HG02798 (cell line): ENCODE measurements at regions not wholly inside any gene's neighbourhood (a gene's known extent, or its start where the extent isn't known, plus 50 kb on each side); places are given as distances from the start of the nearest gene placed in this dataset.
"Not testable (repeated sequence)": the region's sequence is repeated elsewhere in the genome, so short reads cannot be mapped to it uniquely, and the experiment has no call there.

Experiments used
- ATAC-seq: cut with Tn5 transposase; IDR thresholded peaks from one replicate; pipeline ENCODE4 v1.9.1; 2021; ENCODE audit warnings: mild to moderate bottlenecking; ENCODE audit not compliant: unreplicated experiment, poor library complexity

- ATAC-seq: not testable (repeated sequence)
Observed at GRCh38 chr15:22196423-22196822, 116.1 kb downstream of the OR4M2 start.

- not testable (repeated sequence) for ATAC-seq
Observed at GRCh38 chr15:22200417-22200816, 120.1 kb downstream of the OR4M2 start.

- not testable (repeated sequence) for ATAC-seq
Observed at GRCh38 chr15:22201993-22202659, 121.8 kb downstream of the OR4M2 start.

GRCh38 chr15:22203208-22203607 lies 122.9 kb downstream of the OR4M2 start:
- not testable (repeated sequence) for ATAC-seq

- not testable (repeated sequence) for ATAC-seq
Observed at GRCh38 chr15:22209086-22209485, 128.8 kb downstream of the OR4M2 start.

- not testable (repeated sequence) for ATAC-seq
Observed at GRCh38 chr15:22222596-22222995, 142.3 kb downstream of the OR4M2 start.

- ATAC-seq: no peak
Observed at GRCh38 chr15:22224241-22224671, 143.9 kb downstream of the OR4M2 start.

GRCh38 chr15:22224961-22225360 lies 144.6 kb downstream of the OR4M2 start:
- not testable (repeated sequence) for ATAC-seq

GRCh38 chr15:22226034-22226790 lies 145.9 kb downstream of the OR4M2 start:
- no peak for ATAC-seq

GRCh38 chr15:22227411-22228100 lies 147.2 kb downstream of the OR4M2 start:
- no peak for ATAC-seq

GRCh38 chr15:22228101-22228762 lies 147.9 kb downstream of the OR4M2 start:
- no peak for ATAC-seq

GRCh38 chr15:22229990-22230819 lies 149.9 kb downstream of the OR4M2 start:
- no peak for ATAC-seq

GRCh38 chr15:22231603-22232002 lies 151.3 kb downstream of the OR4M2 start:
- no peak for ATAC-seq

- no peak for ATAC-seq
Observed at GRCh38 chr15:22232675-22233074, 152.3 kb downstream of the OR4M2 start.

- not testable (repeated sequence) for ATAC-seq
Observed at GRCh38 chr15:22235261-22235930, 155.1 kb downstream of the OR4M2 start.

- ATAC-seq: no peak
Observed at GRCh38 chr15:22236469-22236868, 156.1 kb downstream of the OR4M2 start.

- no peak for ATAC-seq
Observed at GRCh38 chr15:22237891-22238275, 157.6 kb downstream of the OR4M2 start.

GRCh38 chr15:22238276-22238958 lies 158.1 kb downstream of the OR4M2 start:
- not testable (repeated sequence) for ATAC-seq
